Esophagus squamous epithelium (tissue), 4 donors: ENCODE measurements at regions not wholly inside any gene's neighbourhood (a gene's known extent, or its start where the extent isn't known, plus 50 kb on each side); places are given as distances from the start of the nearest gene placed in this dataset.

Experiments
- POLR2A ChIP-seq, 4 donors: fragments of 450-650 bp; IDR thresholded peaks; one replicate each; pipeline ENCODE4 v1.6.1; 2017; ENCODE audit warnings: antibody characterized with exemption in 4 of 4, mild to moderate bottlenecking in 4 of 4, moderate library complexity in 3 of 4
- TF ChIP-seq, protein P1 (sequence below), 6 experiments: fragments of 450-650 bp in 4 of 6; fragments of 200-600 bp in 2 of 6; sonication (generic) in 2 of 6; IDR thresholded peaks; one replicate each; pipeline ENCODE4 v1.5.1; 2016 to 2019; ENCODE audit warnings: antibody characterized with exemption in 6 of 6, mild to moderate bottlenecking in 4 of 6, moderate library complexity in 4 of 6

DNA sequence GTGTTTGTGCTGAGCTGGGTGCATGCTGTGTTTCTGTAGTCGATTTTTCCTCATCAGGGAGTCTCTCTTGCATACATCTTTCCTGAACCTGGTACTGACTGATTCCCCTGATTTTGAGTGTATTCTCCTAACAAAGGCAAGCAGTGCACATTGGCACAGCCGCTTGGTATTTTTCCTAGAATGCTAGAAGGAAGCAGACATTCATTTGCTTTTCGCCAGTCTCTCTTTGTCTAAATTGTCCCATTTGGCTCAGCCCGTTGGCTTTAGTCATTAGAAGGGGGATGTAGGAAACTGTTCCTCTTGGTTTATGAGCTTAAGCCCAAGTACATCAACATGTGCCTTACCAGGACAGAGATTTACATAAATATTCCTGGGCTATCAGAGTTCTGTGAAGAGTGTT, 266.1 kb upstream of the TMTC4 start:
- TF ChIP-seq, protein P1, sequence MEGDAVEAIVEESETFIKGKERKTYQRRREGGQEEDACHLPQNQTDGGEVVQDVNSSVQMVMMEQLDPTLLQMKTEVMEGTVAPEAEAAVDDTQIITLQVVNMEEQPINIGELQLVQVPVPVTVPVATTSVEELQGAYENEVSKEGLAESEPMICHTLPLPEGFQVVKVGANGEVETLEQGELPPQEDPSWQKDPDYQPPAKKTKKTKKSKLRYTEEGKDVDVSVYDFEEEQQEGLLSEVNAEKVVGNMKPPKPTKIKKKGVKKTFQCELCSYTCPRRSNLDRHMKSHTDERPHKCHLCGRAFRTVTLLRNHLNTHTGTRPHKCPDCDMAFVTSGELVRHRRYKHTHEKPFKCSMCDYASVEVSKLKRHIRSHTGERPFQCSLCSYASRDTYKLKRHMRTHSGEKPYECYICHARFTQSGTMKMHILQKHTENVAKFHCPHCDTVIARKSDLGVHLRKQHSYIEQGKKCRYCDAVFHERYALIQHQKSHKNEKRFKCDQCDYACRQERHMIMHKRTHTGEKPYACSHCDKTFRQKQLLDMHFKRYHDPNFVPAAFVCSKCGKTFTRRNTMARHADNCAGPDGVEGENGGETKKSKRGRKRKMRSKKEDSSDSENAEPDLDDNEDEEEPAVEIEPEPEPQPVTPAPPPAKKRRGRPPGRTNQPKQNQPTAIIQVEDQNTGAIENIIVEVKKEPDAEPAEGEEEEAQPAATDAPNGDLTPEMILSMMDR (IDR thresholded peaks at IDR 0.05) = no peak
- no peak for TF ChIP-seq POLR2A (IDR thresholded peaks at IDR 0.05)
